WTC11 (cell line): ENCODE measurements at regions not wholly inside any gene's neighbourhood (a gene's known extent, or its start where the extent isn't known, plus 50 kb on each side); places are given as distances from the start of the nearest gene placed in this dataset.

Source experiments
- ATAC-seq: fragments of 200-7000 bp; cut with Tn5 transposase; 2 replicates; pipeline ENCODE4 v1.10.0; 2021; ENCODE audit warnings: mild to moderate bottlenecking, moderate library complexity
- CTCF ChIA-PET: fragments of 300-600 bp; sonication (Branson Sonifier 250); formaldehyde crosslinking; loops from one replicate; lab custom pipeline; 2021; ENCODE audit warnings: antibody characterized with exemption; lab: Charles Lee
- POLR2A ChIA-PET: fragments of 350-600 bp; sonication (Branson Sonifier 250); formaldehyde crosslinking; loops from one replicate; lab custom pipeline; 2021; ENCODE audit warnings: antibody characterized with exemption; lab: Charles Lee
- DNase-seq: peaks from one replicate; pipeline ENCODE4 v3.0.0; 2021; ENCODE audit warnings: low spot score
- H3K27ac Mint-ChIP-seq: 2 replicates; pipeline ENCODE4 v1.8.0; 2021; ENCODE audit warnings: mixed read lengths
- H3K27me3 Mint-ChIP-seq: 2 replicates; pipeline ENCODE4 v1.8.0; 2021; ENCODE audit warnings: low read depth, mild to moderate bottlenecking, moderate library complexity, mixed read lengths
- H3K36me3 Mint-ChIP-seq: 2 replicates; pipeline ENCODE4 v1.8.0; 2021; ENCODE audit warnings: mixed read lengths
- H3K4me1 Mint-ChIP-seq: 2 replicates; pipeline ENCODE4 v1.8.0; 2022; ENCODE audit warnings: mixed read lengths
- H3K4me3 Mint-ChIP-seq: 2 replicates; pipeline ENCODE4 v1.8.0; 2021; ENCODE audit warnings: mild to moderate bottlenecking, moderate library complexity, mixed read lengths
- H3K9me3 Mint-ChIP-seq: 2 replicates; pipeline ENCODE4 v1.8.0; 2021; ENCODE audit warnings: mixed read lengths
- CBFB ChIP-seq: sonication (generic); formaldehyde crosslinking; IDR thresholded peaks from 2 replicates; pipeline ENCODE4 v1.8.1; 2022; ENCODE audit warnings: mild to moderate bottlenecking, low read depth, missing genetic modification reagents
- CDX4 ChIP-seq: fragments of 250-450 bp; sonication (Bioruptor Pico); IDR thresholded peaks from 2 replicates; pipeline ENCODE4 v1.9.0; 2021; ENCODE audit warnings: moderate library complexity, mild to moderate bottlenecking, inconsistent platforms, borderline replicate concordance
- EMX1 ChIP-seq: fragments of 250-450 bp; sonication (Bioruptor Pico); IDR thresholded peaks from 2 replicates; pipeline ENCODE4 v1.8.0; 2021; ENCODE audit warnings: mild to moderate bottlenecking
- HMGA2 ChIP-seq: fragments of 250-450 bp; sonication (Bioruptor Pico); IDR thresholded peaks from 2 replicates; pipeline ENCODE4 v1.4.0; 2021; ENCODE audit warnings: mild to moderate bottlenecking, moderate library complexity
- JAZF1 ChIP-seq: fragments of 250-450 bp; sonication (Bioruptor Pico); IDR thresholded peaks from 2 replicates; pipeline ENCODE4 v1.9.0; 2021; ENCODE audit warnings: moderate library complexity, mild to moderate bottlenecking, inconsistent platforms
- NR2C2 ChIP-seq: sonication (generic); formaldehyde crosslinking; IDR thresholded peaks from 2 replicates; pipeline ENCODE4 v1.8.0; 2022; ENCODE audit warnings: mild to moderate bottlenecking, missing genetic modification reagents
- OVOL2 ChIP-seq: fragments of 250-450 bp; sonication (Bioruptor Pico); IDR thresholded peaks from 2 replicates; pipeline ENCODE4 v1.9.0; 2021; ENCODE audit warnings: mild to moderate bottlenecking, borderline replicate concordance
- RORB ChIP-seq: fragments of 250-450 bp; sonication (Bioruptor Pico); IDR thresholded peaks from 2 replicates; pipeline ENCODE4 v1.9.0; 2021; ENCODE audit warnings: mild to moderate bottlenecking
- TP53 ChIP-seq: sonication (generic); formaldehyde crosslinking; IDR thresholded peaks from 2 replicates; pipeline ENCODE4 v1.8.1; 2023; ENCODE audit warnings: mild to moderate bottlenecking, missing genetic modification reagents
- USF1 ChIP-seq: sonication (generic); formaldehyde crosslinking; IDR thresholded peaks from 2 replicates; pipeline ENCODE4 v1.8.0; 2022; ENCODE audit warnings: mild to moderate bottlenecking, missing genetic modification reagents
- ZNF416 ChIP-seq: fragments of 250-450 bp; sonication (Bioruptor Pico); IDR thresholded peaks from 2 replicates; pipeline ENCODE4 v1.9.0; 2021; ENCODE audit warnings: mild to moderate bottlenecking, inconsistent platforms
- TF ChIP-seq, protein P1 (sequence below): sonication (generic); formaldehyde crosslinking; IDR thresholded peaks from 2 replicates; pipeline ENCODE4 v1.8.0; 2023; ENCODE audit warnings: missing genetic modification reagents
- TF ChIP-seq, protein P2 (sequence below): sonication (generic); formaldehyde crosslinking; IDR thresholded peaks from 2 replicates; pipeline ENCODE4 v1.8.1; 2022; ENCODE audit warnings: low read depth, missing genetic modification reagents, borderline replicate concordance
- TF ChIP-seq, protein P3 (sequence below): sonication (generic); formaldehyde crosslinking; IDR thresholded peaks from 2 replicates; pipeline ENCODE4 v1.8.0; 2022; ENCODE audit warnings: missing genetic modification reagents
- TF ChIP-seq, protein P4 (sequence below): fragments of 250-450 bp; sonication (Bioruptor Pico); IDR thresholded peaks from 2 replicates; pipeline ENCODE4 v2.1.2; 2022; ENCODE audit warnings: mild to moderate bottlenecking, moderate library complexity
- TF ChIP-seq, protein P5 (sequence below): sonication (generic); formaldehyde crosslinking; conservative IDR thresholded peaks from 2 replicates; pipeline ENCODE4 v1.8.1; 2023; ENCODE audit warnings: mild to moderate bottlenecking, low read depth, missing genetic modification reagents, moderate library complexity

GRCh38 chr3:30954426-30954825 is 60.0 kb upstream of the GADL1 start:
- CTCF ChIA-PET = no interaction called here
- H3K4me3 Mint-ChIP-seq = no peak overlapping the region
- ATAC-seq (no peak), DNase-seq (no peak)
- H3K36me3 Mint-ChIP-seq = peaks cover 8% of the 10 kb centered on the region; the same call in 1 of the 2 replicates
- peaks cover 13% of the 10 kb centered on the region for H3K9me3 Mint-ChIP-seq
- POLR2A ChIA-PET = no interaction called here
- H3K27me3 Mint-ChIP-seq = no peaks in the 10 kb centered on the region
- H3K4me1 Mint-ChIP-seq = peaks cover 8% of the 10 kb centered on the region; the same call in 1 of the 2 replicates
- no peak overlapping the region for H3K27ac Mint-ChIP-seq
- no peak for TF ChIP-seq OVOL2
- TF ChIP-seq, protein P1, sequence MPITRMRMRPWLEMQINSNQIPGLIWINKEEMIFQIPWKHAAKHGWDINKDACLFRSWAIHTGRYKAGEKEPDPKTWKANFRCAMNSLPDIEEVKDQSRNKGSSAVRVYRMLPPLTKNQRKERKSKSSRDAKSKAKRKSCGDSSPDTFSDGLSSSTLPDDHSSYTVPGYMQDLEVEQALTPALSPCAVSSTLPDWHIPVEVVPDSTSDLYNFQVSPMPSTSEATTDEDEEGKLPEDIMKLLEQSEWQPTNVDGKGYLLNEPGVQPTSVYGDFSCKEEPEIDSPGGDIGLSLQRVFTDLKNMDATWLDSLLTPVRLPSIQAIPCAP = no peak
- TF ChIP-seq RORB = no peak
- no peak for TF ChIP-seq NR2C2
- TF ChIP-seq CBFB = no peak

DNA sequence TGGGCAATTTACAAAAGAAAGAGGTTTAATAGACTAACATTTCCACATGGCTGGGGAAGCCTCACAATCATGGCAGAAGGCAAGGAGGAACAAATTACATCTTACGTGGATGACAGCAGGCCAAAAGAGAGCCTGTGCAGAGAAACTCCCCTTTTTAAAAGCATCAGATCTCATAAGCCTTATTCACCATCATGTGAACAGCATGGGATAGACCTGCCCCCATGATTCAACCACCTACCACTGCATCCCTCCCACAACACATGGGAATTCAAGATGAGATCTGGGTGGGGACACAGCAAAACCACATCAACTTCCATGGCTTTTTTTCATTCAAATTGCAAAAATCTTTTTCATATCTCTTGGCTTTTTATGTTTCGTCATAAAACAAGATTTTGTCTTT is 67.6 kb upstream of the GADL1 start:
- H3K4me3 Mint-ChIP-seq = no peak overlapping the region
- no peaks in the 10 kb centered on the region; the same call in 1 of the 2 replicates for H3K27me3 Mint-ChIP-seq
- ChIA-PET CTCF (no interaction called here), POLR2A (no interaction called here)
- peaks cover 28% of the 10 kb centered on the region for H3K9me3 Mint-ChIP-seq
- no peak for DNase-seq
- H3K36me3 Mint-ChIP-seq = peaks cover 8% of the 10 kb centered on the region; the same call in 1 of the 2 replicates
- TF ChIP-seq, protein P2, sequence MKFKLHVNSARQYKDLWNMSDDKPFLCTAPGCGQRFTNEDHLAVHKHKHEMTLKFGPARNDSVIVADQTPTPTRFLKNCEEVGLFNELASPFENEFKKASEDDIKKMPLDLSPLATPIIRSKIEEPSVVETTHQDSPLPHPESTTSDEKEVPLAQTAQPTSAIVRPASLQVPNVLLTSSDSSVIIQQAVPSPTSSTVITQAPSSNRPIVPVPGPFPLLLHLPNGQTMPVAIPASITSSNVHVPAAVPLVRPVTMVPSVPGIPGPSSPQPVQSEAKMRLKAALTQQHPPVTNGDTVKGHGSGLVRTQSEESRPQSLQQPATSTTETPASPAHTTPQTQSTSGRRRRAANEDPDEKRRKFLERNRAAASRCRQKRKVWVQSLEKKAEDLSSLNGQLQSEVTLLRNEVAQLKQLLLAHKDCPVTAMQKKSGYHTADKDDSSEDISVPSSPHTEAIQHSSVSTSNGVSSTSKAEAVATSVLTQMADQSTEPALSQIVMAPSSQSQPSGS (CRISPR knock-in tag) = no peak
- TF ChIP-seq, protein P3, sequence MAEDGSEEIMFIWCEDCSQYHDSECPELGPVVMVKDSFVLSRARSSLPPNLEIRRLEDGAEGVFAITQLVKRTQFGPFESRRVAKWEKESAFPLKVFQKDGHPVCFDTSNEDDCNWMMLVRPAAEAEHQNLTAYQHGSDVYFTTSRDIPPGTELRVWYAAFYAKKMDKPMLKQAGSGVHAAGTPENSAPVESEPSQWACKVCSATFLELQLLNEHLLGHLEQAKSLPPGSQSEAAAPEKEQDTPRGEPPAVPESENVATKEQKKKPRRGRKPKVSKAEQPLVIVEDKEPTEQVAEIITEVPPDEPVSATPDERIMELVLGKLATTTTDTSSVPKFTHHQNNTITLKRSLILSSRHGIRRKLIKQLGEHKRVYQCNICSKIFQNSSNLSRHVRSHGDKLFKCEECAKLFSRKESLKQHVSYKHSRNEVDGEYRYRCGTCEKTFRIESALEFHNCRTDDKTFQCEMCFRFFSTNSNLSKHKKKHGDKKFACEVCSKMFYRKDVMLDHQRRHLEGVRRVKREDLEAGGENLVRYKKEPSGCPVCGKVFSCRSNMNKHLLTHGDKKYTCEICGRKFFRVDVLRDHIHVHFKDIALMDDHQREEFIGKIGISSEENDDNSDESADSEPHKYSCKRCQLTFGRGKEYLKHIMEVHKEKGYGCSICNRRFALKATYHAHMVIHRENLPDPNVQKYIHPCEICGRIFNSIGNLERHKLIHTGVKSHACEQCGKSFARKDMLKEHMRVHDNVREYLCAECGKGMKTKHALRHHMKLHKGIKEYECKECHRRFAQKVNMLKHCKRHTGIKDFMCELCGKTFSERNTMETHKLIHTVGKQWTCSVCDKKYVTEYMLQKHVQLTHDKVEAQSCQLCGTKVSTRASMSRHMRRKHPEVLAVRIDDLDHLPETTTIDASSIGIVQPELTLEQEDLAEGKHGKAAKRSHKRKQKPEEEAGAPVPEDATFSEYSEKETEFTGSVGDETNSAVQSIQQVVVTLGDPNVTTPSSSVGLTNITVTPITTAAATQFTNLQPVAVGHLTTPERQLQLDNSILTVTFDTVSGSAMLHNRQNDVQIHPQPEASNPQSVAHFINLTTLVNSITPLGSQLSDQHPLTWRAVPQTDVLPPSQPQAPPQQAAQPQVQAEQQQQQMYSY (CRISPR knock-in tag) = no peak
- TF ChIP-seq USF1 (CRISPR knock-in tag) = no peak
- TF ChIP-seq EMX1 (CRISPR knock-in tag) = no peak
- no peak for TF ChIP-seq ZNF416
- no peak for TF ChIP-seq TP53 (CRISPR knock-in tag)
- TF ChIP-seq CDX4 (CRISPR knock-in tag) = no peak
- TF ChIP-seq JAZF1 = no peak
- TF ChIP-seq, protein P4, sequence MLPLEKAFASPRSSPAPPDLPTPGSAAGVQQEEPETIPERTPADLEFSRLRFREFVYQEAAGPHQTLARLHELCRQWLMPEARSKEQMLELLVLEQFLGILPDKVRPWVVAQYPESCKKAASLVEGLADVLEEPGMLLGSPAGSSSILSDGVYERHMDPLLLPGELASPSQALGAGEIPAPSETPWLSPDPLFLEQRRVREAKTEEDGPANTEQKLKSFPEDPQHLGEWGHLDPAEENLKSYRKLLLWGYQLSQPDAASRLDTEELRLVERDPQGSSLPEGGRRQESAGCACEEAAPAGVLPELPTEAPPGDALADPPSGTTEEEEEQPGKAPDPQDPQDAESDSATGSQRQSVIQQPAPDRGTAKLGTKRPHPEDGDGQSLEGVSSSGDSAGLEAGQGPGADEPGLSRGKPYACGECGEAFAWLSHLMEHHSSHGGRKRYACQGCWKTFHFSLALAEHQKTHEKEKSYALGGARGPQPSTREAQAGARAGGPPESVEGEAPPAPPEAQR (CRISPR knock-in tag) = no peak
- no peak for TF ChIP-seq HMGA2 (CRISPR knock-in tag)
- TF ChIP-seq, protein P5, sequence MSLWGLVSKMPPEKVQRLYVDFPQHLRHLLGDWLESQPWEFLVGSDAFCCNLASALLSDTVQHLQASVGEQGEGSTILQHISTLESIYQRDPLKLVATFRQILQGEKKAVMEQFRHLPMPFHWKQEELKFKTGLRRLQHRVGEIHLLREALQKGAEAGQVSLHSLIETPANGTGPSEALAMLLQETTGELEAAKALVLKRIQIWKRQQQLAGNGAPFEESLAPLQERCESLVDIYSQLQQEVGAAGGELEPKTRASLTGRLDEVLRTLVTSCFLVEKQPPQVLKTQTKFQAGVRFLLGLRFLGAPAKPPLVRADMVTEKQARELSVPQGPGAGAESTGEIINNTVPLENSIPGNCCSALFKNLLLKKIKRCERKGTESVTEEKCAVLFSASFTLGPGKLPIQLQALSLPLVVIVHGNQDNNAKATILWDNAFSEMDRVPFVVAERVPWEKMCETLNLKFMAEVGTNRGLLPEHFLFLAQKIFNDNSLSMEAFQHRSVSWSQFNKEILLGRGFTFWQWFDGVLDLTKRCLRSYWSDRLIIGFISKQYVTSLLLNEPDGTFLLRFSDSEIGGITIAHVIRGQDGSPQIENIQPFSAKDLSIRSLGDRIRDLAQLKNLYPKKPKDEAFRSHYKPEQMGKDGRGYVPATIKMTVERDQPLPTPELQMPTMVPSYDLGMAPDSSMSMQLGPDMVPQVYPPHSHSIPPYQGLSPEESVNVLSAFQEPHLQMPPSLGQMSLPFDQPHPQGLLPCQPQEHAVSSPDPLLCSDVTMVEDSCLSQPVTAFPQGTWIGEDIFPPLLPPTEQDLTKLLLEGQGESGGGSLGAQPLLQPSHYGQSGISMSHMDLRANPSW = no peak
- ATAC-seq = no peak
- H3K27ac Mint-ChIP-seq = no peak overlapping the region
- peaks cover 11% of the 10 kb centered on the region for H3K4me1 Mint-ChIP-seq
